ENCODE measurements at regions not wholly inside any gene's neighbourhood (a gene's known extent, or its start where the extent isn't known, plus 50 kb on each side); places are given as distances from the start of the nearest gene placed in this dataset.

- 82% methylated on average over 3 of the region's 3 CpGs for WGBS
- Histone ChIP-seq H3K4me1 (peaks cover 11 to 52% (median 32%) of the 10 kb centered on the region in 4 donors), H3K27ac (replicated peaks in 1 of 4) (peak overlapping the region in 3 of 4 donors; percentile 31 to 59 (median 34)), H3K4me3 (no peak overlapping the region), H3K36me3 (no peaks in the 10 kb centered on the region), H3K9me3 (no peaks in the 10 kb centered on the region), H3K27me3 (no peaks in the 10 kb centered on the region)
- DNase-seq (ENCODE audit: extremely low spot score): no peak
- TF ChIP-seq POLR2A (IDR thresholded peaks at IDR 0.05; ENCODE audit: low read depth) (no peak), EP300 (IDR thresholded peaks at IDR 0.05) (no peak), POLR2AphosphoS5 (IDR thresholded peaks at IDR 0.05) (no peak), CTCF (IDR thresholded peaks at IDR 0.05) (no peak)
- intact Hi-C loops (cut with DNase I): no loop called here
These were observed 76.0 kb downstream of the TENT5C start for GRCh38 chr1:117681901-117682250.

GRCh38 chr1:117682372-117682771 is 76.5 kb downstream of the TENT5C start:
- Histone ChIP-seq H3K4me1 (peaks cover 11 to 49% (median 33%) of the 10 kb centered on the region in 4 donors), H3K27me3 (no peaks in the 10 kb centered on the region), H3K36me3 (no peaks in the 10 kb centered on the region), H3K27ac (replicated peaks in 1 of 4) (peak overlapping the region in 3 of 4 donors; percentile 31 to 59 (median 34)), H3K9me3 (no peaks in the 10 kb centered on the region), H3K4me3 (no peak overlapping the region)
- TF ChIP-seq EP300 (IDR thresholded peaks at IDR 0.05): no peak
- no peak for TF ChIP-seq POLR2AphosphoS5 (IDR thresholded peaks at IDR 0.05)
- no peak for TF ChIP-seq POLR2A (IDR thresholded peaks at IDR 0.05; ENCODE audit: low read depth)
- TF ChIP-seq CTCF (IDR thresholded peaks at IDR 0.05): no peak
- WGBS: 63% methylated on average over 4 of the region's 4 CpGs
- peak; percentile 75 for DNase-seq (ENCODE audit: extremely low spot score)
- intact Hi-C loops (cut with DNase I): no loop called here

- TF ChIP-seq POLR2A (IDR thresholded peaks at IDR 0.05; ENCODE audit: low read depth) (no peak), EP300 (IDR thresholded peaks at IDR 0.05) (no peak), CTCF (IDR thresholded peaks at IDR 0.05) (no peak), POLR2AphosphoS5 (IDR thresholded peaks at IDR 0.05) (no peak)
- WGBS: 91% methylated on average over 6 of the region's 6 CpGs
These were observed 77.9 kb downstream of the TENT5C start for GRCh38 chr1:117683571-117684285.

GRCh38 chr1:117685936-117686806 is 80.3 kb downstream of the TENT5C start:
- WGBS: 62% methylated on average over 6 of the region's 6 CpGs
- TF ChIP-seq POLR2A (IDR thresholded peaks at IDR 0.05; ENCODE audit: low read depth) (no peak), CTCF (IDR thresholded peaks at IDR 0.05) (no peak), POLR2AphosphoS5 (IDR thresholded peaks at IDR 0.05) (no peak), EP300 (IDR thresholded peaks at IDR 0.05) (no peak)
- DNase-seq (ENCODE audit: extremely low spot score): no peak
- Histone ChIP-seq H3K4me3 (no peak overlapping the region), H3K27ac (replicated peaks in 1 of 4) (peak overlapping the region in 1 of 4 donors; percentile 43), H3K27me3 (no peaks in the 10 kb centered on the region), H3K4me1 (peaks cover 11 to 30% (median 25%) of the 10 kb centered on the region in 4 donors), H3K36me3 (no peaks in the 10 kb centered on the region), H3K9me3 (no peaks in the 10 kb centered on the region)
- intact Hi-C loops (cut with DNase I): no loop called here

More at GRCh38 chr1:117683571-117684285, 77.9 kb downstream of the TENT5C start:
- H3K9me3 ChIP-seq: no peaks in the 10 kb centered on the region
- intact Hi-C loops (cut with DNase I): no loop called here
- H3K4me1 ChIP-seq: peaks cover 11 to 35% (median 27%) of the 10 kb centered on the region in 4 donors
- H3K4me3 ChIP-seq: no peak overlapping the region
- no peak overlapping the region for H3K27ac ChIP-seq (replicated peaks in 1 of 4)
- H3K27me3 ChIP-seq: no peaks in the 10 kb centered on the region
- no peaks in the 10 kb centered on the region for H3K36me3 ChIP-seq
- no peak for DNase-seq (ENCODE audit: extremely low spot score)

Data from esophagus muscularis mucosa (tissue), 4 donors.